Esophagus muscularis mucosa (tissue), 4 donors: ENCODE measurements at regions not wholly inside any gene's neighbourhood (a gene's known extent, or its start where the extent isn't known, plus 50 kb on each side); places are given as distances from the start of the nearest gene placed in this dataset.

Experiments
- EP300 ChIP-seq: sonication (generic); formaldehyde crosslinking; IDR thresholded peaks from one replicate; pipeline ENCODE4 v1.6.1; 2017; ENCODE audit warnings: antibody characterized with exemption
- POLR2A ChIP-seq: fragments of 450-650 bp; IDR thresholded peaks from one replicate; pipeline ENCODE4 v1.6.1; 2017; ENCODE audit warnings: antibody characterized with exemption, moderate library complexity, mild to moderate bottlenecking, low read depth
- POLR2AphosphoS5 ChIP-seq, 2 donors: sonication (generic); formaldehyde crosslinking; IDR thresholded peaks; one replicate each; pipeline ENCODE4 v1.6.1; 2017; ENCODE audit warnings: antibody characterized with exemption in 2 of 2
- TF ChIP-seq, protein P1 (sequence below), 3 experiments: fragments of 200-600 bp in 2 of 3; fragments of 450-650 bp in 1 of 3; sonication (generic) in 2 of 3; IDR thresholded peaks; one replicate each; pipeline ENCODE4 v1.5.1; 2017 to 2019; ENCODE audit warnings: antibody characterized with exemption in 3 of 3, mild to moderate bottlenecking in 2 of 3, moderate library complexity in 1 of 3

DNA sequence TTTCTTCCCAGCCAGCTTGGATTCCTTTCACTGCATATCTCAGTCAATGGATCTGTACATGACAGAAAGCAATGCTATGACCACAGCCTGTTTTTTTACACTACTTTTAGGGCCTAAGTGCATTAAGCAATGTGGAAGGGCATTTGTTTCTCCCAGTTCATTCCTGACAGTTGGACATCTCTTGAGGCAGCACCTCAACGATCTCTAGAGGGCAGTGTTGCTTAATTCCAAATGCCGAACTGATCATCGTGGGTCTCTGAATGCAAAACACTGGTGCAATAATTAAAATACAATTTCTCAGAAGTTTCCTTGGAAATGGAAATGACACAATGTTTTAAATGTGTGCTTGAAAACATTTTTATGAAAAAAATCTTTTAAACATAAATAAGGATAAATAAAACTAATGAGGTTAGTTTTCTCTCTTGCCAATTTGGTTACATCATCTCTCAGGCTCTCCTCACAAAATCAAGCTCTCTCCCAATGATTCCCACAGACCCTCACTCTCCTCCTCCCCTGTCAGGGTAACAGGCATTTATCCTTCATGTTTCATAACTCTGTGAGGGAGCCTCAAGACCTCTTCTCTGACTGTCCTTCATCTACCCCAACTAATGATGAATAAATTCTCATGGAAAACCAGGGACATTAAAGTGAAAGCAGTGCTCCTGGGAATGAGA lies 192.4 kb upstream of the SLC16A7 start:
- TF ChIP-seq, protein P1, sequence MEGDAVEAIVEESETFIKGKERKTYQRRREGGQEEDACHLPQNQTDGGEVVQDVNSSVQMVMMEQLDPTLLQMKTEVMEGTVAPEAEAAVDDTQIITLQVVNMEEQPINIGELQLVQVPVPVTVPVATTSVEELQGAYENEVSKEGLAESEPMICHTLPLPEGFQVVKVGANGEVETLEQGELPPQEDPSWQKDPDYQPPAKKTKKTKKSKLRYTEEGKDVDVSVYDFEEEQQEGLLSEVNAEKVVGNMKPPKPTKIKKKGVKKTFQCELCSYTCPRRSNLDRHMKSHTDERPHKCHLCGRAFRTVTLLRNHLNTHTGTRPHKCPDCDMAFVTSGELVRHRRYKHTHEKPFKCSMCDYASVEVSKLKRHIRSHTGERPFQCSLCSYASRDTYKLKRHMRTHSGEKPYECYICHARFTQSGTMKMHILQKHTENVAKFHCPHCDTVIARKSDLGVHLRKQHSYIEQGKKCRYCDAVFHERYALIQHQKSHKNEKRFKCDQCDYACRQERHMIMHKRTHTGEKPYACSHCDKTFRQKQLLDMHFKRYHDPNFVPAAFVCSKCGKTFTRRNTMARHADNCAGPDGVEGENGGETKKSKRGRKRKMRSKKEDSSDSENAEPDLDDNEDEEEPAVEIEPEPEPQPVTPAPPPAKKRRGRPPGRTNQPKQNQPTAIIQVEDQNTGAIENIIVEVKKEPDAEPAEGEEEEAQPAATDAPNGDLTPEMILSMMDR (IDR thresholded peaks at IDR 0.05), result peak; percentile 66 to 82 (median 79)
- no peak for TF ChIP-seq EP300
- TF ChIP-seq POLR2A, result no peak
- TF ChIP-seq POLR2AphosphoS5 (IDR thresholded peaks at IDR 0.05), result no peak
